ENCODE measurements at regions not wholly inside any gene's neighbourhood (a gene's known extent, or its start where the extent isn't known, plus 50 kb on each side); places are given as distances from the start of the nearest gene placed in this dataset.
"Not testable (repeated sequence)": the region's sequence is repeated elsewhere in the genome, so short reads cannot be mapped to it uniquely, and the experiment has no call there.

- DNase-seq, result not testable (repeated sequence)
Observed at GRCh38 chr2:132220589-132220988, 58.8 kb upstream of the ANKRD30BL start.

GRCh38 chr2:132221886-132222285 lies 60.1 kb upstream of the ANKRD30BL start:
- DNase-seq, result not testable (repeated sequence)

- DNase-seq, result no peak
Observed at GRCh38 chr2:132252191-132252893, 90.6 kb upstream of the ANKRD30BL start.

GRCh38 chr2:132252894-132253264 lies 91.1 kb upstream of the ANKRD30BL start:
- no peak for DNase-seq

- no peak for DNase-seq
Observed at GRCh38 chr2:132253496-132254305, 91.9 kb upstream of the ANKRD30BL start.

GRCh38 chr2:132254306-132254919 lies 92.7 kb upstream of the ANKRD30BL start:
- DNase-seq, result not testable (repeated sequence)

DNA sequence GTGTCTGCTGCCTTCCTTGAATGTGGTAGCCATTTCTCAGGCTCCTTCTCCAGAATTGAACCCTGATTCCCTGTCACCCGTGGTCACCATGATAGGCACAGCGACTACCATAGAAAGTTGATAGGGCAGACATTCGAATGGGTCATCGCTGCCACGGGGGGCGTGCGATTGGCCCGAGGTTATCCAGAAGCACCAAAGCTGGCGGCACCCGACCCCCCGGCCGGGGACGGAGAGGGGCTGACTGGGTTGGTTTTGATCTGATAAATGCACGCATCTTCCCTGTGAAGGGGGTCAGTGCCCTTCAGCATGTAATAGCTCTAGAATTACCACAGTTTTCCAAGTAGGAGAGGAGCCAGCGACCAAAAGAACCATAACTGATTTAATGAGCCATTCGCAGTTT lies 94.0 kb upstream of the ANKRD30BL start:
- DNase-seq, result no peak

DNA sequence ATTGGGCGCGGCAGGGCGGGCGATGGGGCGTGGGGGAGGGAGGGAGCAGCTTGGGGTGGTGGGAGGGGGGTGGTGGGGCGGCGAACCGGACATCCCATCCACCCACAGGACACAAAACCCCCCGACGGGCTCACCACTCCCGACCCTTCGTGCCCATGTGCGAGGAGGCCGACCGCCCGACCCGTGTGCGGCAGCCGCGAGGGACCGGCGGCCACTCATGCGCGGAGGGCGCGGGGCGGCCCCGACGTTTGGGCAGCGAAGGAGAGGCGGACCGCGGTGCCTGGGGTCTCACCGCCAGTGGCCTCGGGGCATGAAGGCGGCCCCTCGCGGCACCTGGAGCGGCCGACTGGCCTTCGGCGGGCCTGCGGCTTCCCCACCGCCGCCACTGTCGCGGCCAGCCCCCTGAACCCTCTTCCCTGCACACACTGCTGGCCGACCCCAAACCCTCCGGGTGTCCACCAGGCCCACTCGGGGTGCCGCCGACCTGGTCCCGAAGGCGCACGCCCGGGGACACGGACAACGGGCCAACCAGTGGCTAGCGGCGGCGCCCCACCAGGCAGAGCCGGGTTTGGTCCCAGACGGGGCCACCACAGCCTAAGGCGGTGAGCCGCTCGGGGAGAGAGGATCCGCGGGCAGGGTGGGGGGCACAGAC lies 94.6 kb upstream of the ANKRD30BL start:
- DNase-seq, result no peak

GRCh38 chr2:132256903-132257300 lies 95.2 kb upstream of the ANKRD30BL start:
- DNase-seq, result not testable (repeated sequence)

DNA sequence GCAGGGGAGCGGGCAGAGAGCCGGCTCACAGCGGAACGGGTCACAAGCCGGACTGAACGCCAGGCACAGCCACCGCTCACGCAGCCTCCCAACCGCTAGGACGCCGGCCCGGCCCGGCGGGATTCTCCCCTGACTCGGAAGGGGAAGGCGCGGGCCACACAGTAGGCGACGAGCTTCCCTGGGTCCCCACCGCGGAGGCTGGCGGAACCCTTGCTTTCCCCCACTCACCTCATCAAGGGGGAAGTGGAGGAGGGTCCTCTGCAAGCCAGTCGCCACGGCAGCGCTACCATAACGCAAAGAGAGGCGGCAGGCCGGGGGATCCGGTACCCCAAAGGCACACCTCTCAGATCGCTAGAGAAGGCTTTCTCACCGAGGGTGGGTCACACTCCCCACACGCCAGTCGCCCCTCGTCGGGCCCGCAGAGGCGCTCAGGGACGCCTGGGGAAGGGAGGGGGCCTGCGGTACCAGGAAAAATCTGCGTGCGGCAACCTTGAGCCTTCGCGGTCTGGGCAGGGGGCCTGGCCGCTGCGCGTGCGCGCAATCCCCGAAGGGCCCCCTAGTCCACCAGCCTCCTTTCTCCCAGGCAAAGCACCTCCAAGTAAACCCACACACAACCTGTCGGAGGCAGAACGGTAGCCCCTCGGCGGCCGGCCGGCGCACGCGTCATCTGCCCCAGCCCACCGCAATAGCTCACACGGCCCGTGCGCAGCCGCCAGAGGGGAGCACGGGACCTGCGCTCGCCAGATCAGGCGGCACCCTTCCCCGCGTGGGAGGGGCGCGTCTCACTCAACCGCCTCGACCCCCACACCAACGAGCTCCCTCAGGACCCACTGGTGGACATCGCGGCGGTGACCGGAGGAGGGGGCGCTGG lies 95.8 kb upstream of the ANKRD30BL start:
- not testable (repeated sequence) for DNase-seq

DNA sequence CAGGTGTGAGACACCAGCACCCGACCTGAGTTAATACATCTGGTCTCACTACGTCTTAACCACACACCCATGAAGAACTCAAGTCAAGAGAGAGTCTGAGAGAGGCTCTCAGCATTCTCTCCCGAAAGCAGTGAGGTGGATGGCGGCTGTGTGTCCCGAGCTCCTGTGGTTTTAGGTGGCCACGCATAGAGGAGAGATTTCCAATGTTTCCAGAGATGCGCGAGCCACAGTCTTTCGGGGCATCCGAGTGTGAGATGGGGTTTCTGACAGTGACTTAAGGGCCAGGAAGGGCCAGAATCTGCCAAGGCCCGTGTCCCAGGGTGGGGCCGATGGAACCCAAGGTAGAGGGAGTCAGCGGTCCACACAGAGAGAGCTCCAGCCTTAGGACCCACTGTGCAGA lies 97.5 kb upstream of the ANKRD30BL start:
- not testable (repeated sequence) for DNase-seq

GRCh38 chr2:132265595-132265994 lies 103.8 kb upstream of the ANKRD30BL start:
- not testable (repeated sequence) for DNase-seq

- DNase-seq, result no peak
Observed at GRCh38 chr2:132267105-132267497, 105.3 kb upstream of the ANKRD30BL start.

DNA sequence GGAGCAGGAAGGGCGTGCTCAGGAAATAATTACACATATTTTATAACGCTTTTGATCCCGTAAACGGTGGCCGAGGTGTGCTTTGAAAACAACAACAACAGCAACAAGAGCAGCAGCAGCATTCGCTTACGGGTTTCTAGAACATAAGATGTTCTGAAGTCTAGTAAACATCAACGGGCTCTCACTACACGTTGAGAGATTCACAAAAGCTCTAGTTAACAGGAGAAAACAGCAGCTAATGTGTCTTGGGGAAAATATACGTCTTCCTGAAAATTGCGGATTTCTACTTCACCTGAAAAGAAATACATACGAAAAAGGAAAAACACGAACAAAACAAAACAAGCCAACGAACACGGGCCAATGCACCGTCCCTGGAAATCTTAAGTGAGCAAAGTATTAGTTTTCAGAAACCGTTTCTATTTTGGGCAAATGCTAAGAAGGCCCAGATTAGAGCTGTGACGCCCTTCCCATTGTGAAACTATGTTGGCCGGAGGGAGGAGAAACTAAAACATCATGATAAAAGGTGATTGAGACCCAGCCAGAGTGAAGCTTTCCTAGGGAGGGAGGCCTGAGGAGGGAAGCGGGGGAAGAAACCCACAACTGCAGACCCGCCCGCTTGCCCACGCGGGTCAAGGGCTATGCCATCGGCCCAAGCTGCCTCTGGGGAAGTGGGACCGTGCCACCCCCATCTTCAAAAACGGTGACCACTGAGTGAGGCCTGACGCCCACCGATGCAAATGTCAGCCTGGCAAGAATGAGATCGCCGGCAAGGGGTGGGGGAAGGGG lies 105.9 kb upstream of the ANKRD30BL start:
- not testable (repeated sequence) for DNase-seq

GRCh38 chr2:132268284-132268976 lies 106.7 kb upstream of the ANKRD30BL start:
- DNase-seq, result not testable (repeated sequence)

DNA sequence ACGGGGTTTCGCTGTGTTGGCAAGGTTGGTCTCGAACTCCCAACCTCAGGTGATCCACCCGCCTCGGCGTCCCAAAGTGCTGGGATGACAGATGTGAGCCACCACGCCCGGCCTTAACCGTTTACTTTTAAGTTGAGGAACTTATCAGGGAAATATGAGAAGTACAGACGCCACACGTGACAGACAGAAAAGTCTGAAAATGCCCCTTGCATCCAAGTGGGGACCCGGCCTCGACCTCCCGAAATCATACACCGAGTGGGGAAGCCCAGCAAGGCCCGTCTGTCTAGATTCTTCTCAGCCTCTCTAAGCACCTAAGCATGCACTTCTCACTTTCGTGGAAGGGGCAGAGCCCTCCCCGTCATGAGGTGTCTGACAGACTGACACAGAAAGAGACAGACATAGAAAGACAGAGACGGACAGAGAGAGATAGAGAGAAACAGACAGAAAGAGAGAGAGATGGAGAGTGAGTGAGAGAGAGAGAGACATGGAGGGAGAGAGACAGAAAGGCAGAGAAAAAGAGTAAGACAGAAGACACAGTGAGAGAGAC lies 107.3 kb upstream of the ANKRD30BL start:
- DNase-seq, result no peak

- no peak for DNase-seq
Observed at GRCh38 chr2:132270255-132270654, 108.5 kb upstream of the ANKRD30BL start.

GRCh38 chr2:132270981-132271546 lies 109.3 kb upstream of the ANKRD30BL start:
- no peak for DNase-seq

DNA sequence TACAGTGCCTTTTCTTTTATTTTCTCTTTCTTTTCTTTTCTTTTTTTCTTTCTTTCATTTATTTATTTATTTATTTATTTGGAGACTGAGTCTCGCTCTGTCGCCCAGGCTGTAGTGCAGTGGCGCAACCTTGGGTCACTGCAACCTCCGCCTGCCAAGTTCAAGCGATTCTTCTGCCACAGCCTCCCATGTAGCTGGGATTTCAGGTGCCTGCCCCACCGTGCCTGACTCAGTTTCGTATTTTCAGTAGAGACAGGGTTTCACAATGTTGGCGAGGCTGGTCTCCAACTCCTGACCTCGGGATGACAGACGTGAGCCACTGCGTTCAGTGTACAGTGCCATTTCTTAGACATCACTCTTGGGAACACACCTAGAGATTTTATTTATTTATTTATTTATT lies 110.0 kb upstream of the ANKRD30BL start:
- DNase-seq, result not testable (repeated sequence)

GRCh38 chr2:132272713-132273112 lies 111.0 kb upstream of the ANKRD30BL start:
- no peak for DNase-seq
